ENCODE measurements at regions not wholly inside any gene's neighbourhood (a gene's known extent, or its start where the extent isn't known, plus 50 kb on each side); places are given as distances from the start of the nearest gene placed in this dataset.

- DNase-seq (ENCODE audit: low read depth): peak; percentile 61
- H3K4me3 ChIP-seq (ENCODE audit: control insufficient read depth, low read depth, low read length): peak overlapping the region; percentile 12
- TF ChIP-seq CTCF (IDR thresholded peaks at IDR 0.05; ENCODE audit: control insufficient read depth, insufficient read depth, low read depth, low read length, missing control alignments): no peak
These were observed 108.1 kb upstream of the AGR3 start for GRCh38 chr7:16989811-16990413.

- no peak overlapping the region for H3K4me3 ChIP-seq (ENCODE audit: control insufficient read depth, low read depth, low read length)
- no peak for DNase-seq (ENCODE audit: low read depth)
- no peak for TF ChIP-seq CTCF (IDR thresholded peaks at IDR 0.05; ENCODE audit: control insufficient read depth, insufficient read depth, low read depth, low read length, missing control alignments)
These were observed 109.8 kb upstream of the AGR3 start for GRCh38 chr7:16991551-16991950.

GRCh38 chr7:16993543-16993942 lies 111.8 kb upstream of the AGR3 start:
- H3K4me3 ChIP-seq (ENCODE audit: control insufficient read depth, low read depth, low read length): no peak overlapping the region
- DNase-seq (ENCODE audit: low read depth): no peak
- TF ChIP-seq CTCF (IDR thresholded peaks at IDR 0.05; ENCODE audit: control insufficient read depth, insufficient read depth, low read depth, low read length, missing control alignments): no peak

- TF ChIP-seq CTCF (IDR thresholded peaks at IDR 0.05; ENCODE audit: control insufficient read depth, insufficient read depth, low read depth, low read length, missing control alignments): no peak
- no peak for DNase-seq (ENCODE audit: low read depth)
- H3K4me3 ChIP-seq (ENCODE audit: control insufficient read depth, low read depth, low read length): no peak overlapping the region
These were observed 116.8 kb upstream of the AGR3 start for GRCh38 chr7:16998481-16999051.

GRCh38 chr7:16999541-17000267 lies 117.9 kb upstream of the AGR3 start:
- no peak for DNase-seq (ENCODE audit: low read depth)
- H3K4me3 ChIP-seq (ENCODE audit: control insufficient read depth, low read depth, low read length): no peak overlapping the region
- no peak for TF ChIP-seq CTCF (IDR thresholded peaks at IDR 0.05; ENCODE audit: control insufficient read depth, insufficient read depth, low read depth, low read length, missing control alignments)

- TF ChIP-seq CTCF (IDR thresholded peaks at IDR 0.05; ENCODE audit: control insufficient read depth, insufficient read depth, low read depth, low read length, missing control alignments): no peak
- no peak overlapping the region for H3K4me3 ChIP-seq (ENCODE audit: control insufficient read depth, low read depth, low read length)
- no peak for DNase-seq (ENCODE audit: low read depth)
These were observed 123.5 kb upstream of the AGR3 start for GRCh38 chr7:17005271-17005670.
